ENCODE measurements at regions not wholly inside any gene's neighbourhood (a gene's known extent, or its start where the extent isn't known, plus 50 kb on each side); places are given as distances from the start of the nearest gene placed in this dataset.

DNA sequence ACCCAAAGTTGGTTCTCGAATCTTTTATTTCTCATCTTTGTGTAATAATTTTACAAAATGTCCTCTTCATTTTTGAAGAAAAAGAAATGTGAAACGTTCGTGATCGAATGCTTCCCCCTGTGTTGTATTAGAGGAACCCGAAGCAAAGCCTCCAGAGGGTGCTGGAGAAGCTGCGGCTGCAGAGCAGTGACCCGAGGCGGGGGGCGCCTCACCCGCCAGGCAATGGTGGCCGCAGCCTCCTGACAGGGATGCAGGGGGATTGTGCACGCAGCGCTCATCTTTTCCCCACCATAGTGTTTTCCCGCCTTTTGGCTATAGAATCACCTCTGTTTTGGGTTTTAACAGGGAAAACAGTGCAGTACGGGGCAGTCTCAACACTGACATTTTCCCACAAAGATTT, 307.5 kb upstream of the ANKRD30A start:
- Histone ChIP-seq H3K9me1 (ENCODE audit: insufficient read depth, low read length) (no peaks in the 10 kb centered on the region), H3K27ac (ENCODE audit: insufficient read depth, low read length) (no peak overlapping the region), H3K9me3 (ENCODE audit: control insufficient read depth, insufficient read depth, low read length) (no peaks in the 10 kb centered on the region), H4K20me1 (ENCODE audit: insufficient read depth, low read length) (no peaks in the 10 kb centered on the region), H3K4ac (ENCODE audit: low read depth, low read length) (no peak overlapping the region), H3K4me3 (ENCODE audit: insufficient read depth, low read depth, low read length) (no peak overlapping the region), H2AK9ac (replicated peaks; ENCODE audit: low read depth, low read length, poor library complexity) (no peak overlapping the region), H3K23ac (ENCODE audit: low read depth, low read length) (no peak overlapping the region), H2BK20ac (ENCODE audit: low read depth, low read length) (no peak overlapping the region), H3K9ac (ENCODE audit: low read depth, low read length) (no peak overlapping the region), H2AFZ (replicated peaks; ENCODE audit: low read length, poor library complexity) (no peak overlapping the region), H3K14ac (replicated peaks; ENCODE audit: low read depth, low read length) (no peak overlapping the region), H2BK5ac (ENCODE audit: low read depth, low read length, poor library complexity, severe bottlenecking) (no peak overlapping the region), H3K36me3 (ENCODE audit: control insufficient read depth, insufficient read depth, low read length) (no peaks in the 10 kb centered on the region), H3K4me1 (ENCODE audit: control insufficient read depth, insufficient read depth, low read length) (no peaks in the 10 kb centered on the region), H4K8ac (ENCODE audit: low read depth in 2 of 2, low read length in 2 of 2) (no peak overlapping the region), H3K79me1 (ENCODE audit: low read depth in 1 of 2, low read length in 2 of 2) (no peaks in the 10 kb centered on the region), H2BK15ac (ENCODE audit: low read depth, low read length) (no peak overlapping the region), H2BK120ac (ENCODE audit: low read depth, low read length) (no peak overlapping the region), H2AK5ac (ENCODE audit: low read depth, low read length) (no peak overlapping the region), H3K27me3 (ENCODE audit: control insufficient read depth, insufficient read depth, low read length) (no peaks in the 10 kb centered on the region; the same call in 1 of the 2 replicates), H4K5ac (ENCODE audit: low read depth, low read length) (no peak overlapping the region), H3K4me2 (ENCODE audit: low read depth, low read length) (no peak overlapping the region), H4K91ac (ENCODE audit: insufficient read depth, low read depth, low read length) (no peak overlapping the region), H3K18ac (ENCODE audit: low read depth, low read length) (no peak overlapping the region), H3K56ac (ENCODE audit: extremely low read depth, insufficient read depth, low read length) (no peak overlapping the region)
- ChIA-PET POLR2A (ENCODE audit: unreplicated experiment) (no interaction called here), CTCF (interaction anchor here (0.6 kb wide), 1 partner anchor 742 kb away, joined by 3 read pairs; no protein-coding TSS in a partner anchor)
- in situ Hi-C loops (cut with MboI; ENCODE audit: low sequenced_read_pairs), result no loop called here
- BruUV-seq (replicated peaks), result no TSS peak
- dilution Hi-C loops (cut with HindIII; ENCODE audit: low sequenced_read_pairs, unreplicated experiment), result no loop called here
- WGBS, 2 experiments (ENCODE audit: extremely low coverage in 2 of 2, insufficient read length in 1 of 2), result no CpG with 5 or more reads among the region's 15 CpGs
- DNase-seq, result no peak
- no peak for ATAC-seq (ENCODE audit: low read depth)
- TF ChIP-seq BHLHE40 (IDR thresholded peaks at IDR 0.05; ENCODE audit: low read depth, low read length) (no peak), MXI1 (IDR thresholded peaks at IDR 0.05; ENCODE audit: borderline replicate concordance, low read depth, low read length) (no peak), CEBPB (IDR thresholded peaks at IDR 0.05; ENCODE audit: low read depth, low read length) (no peak)
- TF ChIP-seq, protein P1, sequence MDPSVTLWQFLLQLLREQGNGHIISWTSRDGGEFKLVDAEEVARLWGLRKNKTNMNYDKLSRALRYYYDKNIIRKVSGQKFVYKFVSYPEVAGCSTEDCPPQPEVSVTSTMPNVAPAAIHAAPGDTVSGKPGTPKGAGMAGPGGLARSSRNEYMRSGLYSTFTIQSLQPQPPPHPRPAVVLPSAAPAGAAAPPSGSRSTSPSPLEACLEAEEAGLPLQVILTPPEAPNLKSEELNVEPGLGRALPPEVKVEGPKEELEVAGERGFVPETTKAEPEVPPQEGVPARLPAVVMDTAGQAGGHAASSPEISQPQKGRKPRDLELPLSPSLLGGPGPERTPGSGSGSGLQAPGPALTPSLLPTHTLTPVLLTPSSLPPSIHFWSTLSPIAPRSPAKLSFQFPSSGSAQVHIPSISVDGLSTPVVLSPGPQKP (IDR thresholded peaks at IDR 0.05; ENCODE audit: borderline replicate concordance, low read depth, low read length), result no peak
- intact Hi-C loops (cut with micrococcal nuclease), result no loop called here

All from IMR-90 (cell line).